ENCODE measurements at regions not wholly inside any gene's neighbourhood (a gene's known extent, or its start where the extent isn't known, plus 50 kb on each side); places are given as distances from the start of the nearest gene placed in this dataset.
"Not testable (repeated sequence)": the region's sequence is repeated elsewhere in the genome, so short reads cannot be mapped to it uniquely, and the experiment has no call there.

DNA sequence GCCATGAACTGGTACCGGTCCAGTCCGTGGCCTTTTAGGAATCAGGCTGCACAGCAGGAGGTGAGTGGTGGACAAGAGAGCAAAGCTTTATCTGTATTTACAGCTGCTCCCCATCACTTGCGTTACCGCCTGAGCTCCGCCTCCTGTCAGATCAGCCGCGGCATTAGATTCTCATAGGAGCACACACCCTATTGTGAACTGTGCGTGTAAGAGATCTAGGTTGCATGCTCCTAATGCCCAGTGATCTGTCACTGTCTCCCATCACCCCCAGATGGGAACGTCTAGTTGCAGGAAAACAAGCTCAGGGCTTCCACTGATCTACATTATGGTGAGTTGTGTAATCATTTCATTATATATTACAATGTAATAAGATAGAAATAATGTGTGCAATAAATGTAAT is 319.9 kb upstream of the NOTCH2NLA start:
- DNase-seq (ENCODE audit: low read depth in 1 of 2, low spot score in 1 of 2); in situ Hi-C loops (cut with HindIII; ENCODE audit: low pct_unique_long_range_greater_than_20kb, low sequenced_read_pairs): not testable (repeated sequence)

DNA sequence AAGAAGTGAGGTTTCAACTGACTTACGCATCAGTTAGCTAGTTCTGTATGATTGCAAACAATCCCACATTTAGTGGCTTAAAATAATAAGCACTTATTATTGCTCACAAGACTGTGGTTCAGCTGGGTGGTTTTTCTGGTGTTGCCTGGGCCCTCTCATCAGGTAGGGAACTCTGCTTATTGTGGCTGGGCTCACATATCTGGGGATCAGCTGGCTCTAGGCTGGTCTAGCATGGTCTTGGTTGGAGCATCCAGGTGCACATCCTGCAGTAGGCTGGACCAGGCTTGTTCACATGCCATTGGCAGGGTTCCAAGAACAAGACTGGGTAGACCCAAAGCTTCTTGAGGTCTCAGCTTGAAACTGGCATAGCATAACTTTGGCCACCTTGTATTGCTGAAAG is 317.4 kb upstream of the NOTCH2NLA start:
- DNase-seq (ENCODE audit: low read depth in 1 of 2, low spot score in 1 of 2); in situ Hi-C loops (cut with HindIII; ENCODE audit: low pct_unique_long_range_greater_than_20kb, low sequenced_read_pairs): not testable (repeated sequence)

DNA sequence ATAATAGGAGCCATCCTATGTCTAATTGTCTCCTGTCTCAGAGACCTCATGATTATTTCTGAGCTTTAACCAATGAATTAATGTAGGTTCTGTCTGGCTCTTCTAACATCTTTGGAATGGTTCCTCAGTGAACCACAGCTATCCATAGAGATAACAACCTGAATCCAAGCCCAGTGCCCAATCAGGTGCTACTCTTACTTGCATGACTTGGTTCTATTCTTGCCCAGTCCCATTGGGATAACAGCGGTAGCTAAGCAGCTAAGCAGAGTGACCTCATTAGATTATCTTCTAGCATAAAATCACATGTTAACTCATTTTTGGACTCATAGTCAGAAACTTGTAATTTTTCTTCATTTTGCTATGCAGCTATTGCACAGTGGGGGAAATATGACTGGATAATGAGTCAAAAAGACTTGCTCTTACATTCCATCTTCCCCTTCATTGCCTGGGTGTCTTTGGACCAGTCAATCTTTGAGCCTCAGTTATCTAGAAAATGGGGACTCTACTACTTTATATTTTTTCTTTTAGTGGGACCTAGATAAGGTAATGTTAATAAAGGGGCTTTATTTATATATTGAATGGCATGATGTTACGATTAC is 309.1 kb upstream of the NOTCH2NLA start:
- DNase-seq (ENCODE audit: low read depth in 1 of 2, low spot score in 1 of 2); in situ Hi-C loops (cut with HindIII; ENCODE audit: low pct_unique_long_range_greater_than_20kb, low sequenced_read_pairs): not testable (repeated sequence)

DNA sequence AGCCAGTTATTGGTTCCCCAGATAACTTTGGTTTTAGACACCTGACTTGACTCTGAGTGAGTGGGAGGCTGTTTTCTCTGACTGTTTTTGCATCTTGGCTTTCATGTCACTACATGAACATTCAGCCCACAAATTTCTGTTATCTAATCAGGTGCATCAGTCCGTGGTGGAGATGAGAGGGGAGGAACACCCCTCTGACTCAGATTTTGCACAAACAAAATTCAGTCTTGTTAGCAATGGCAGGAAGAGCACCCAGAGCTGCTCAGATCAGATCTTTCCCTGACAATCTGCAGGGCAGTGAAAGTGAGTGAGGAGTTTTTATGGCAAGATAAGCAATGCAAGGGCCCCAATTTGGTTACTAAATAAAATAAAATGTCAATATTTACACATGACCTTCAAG is 307.2 kb upstream of the NOTCH2NLA start:
- DNase-seq (ENCODE audit: low read depth in 1 of 2, low spot score in 1 of 2); in situ Hi-C loops (cut with HindIII; ENCODE audit: low pct_unique_long_range_greater_than_20kb, low sequenced_read_pairs): not testable (repeated sequence)

DNA sequence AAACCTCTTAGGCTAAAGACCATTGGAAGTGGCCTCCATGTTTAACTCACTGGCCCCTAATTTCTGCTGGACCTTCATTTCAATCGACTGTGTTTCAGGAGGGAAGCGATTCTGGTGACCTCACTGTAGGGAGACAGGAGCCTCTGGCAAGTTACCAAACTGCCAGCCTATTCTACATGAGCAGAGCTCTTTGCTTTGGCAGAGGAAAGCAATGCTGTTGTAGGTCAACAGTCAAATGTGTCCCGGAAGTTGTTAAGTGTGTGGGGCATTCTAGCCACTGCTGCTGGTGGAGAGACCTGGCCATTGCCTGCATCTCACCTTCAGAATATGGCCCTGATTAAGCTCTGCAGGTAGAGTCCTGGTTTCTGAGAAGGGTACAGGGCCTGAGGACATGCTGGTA is 306.8 kb upstream of the NOTCH2NLA start:
- in situ Hi-C loops (cut with HindIII; ENCODE audit: low pct_unique_long_range_greater_than_20kb, low sequenced_read_pairs); DNase-seq (ENCODE audit: low read depth in 1 of 2, low spot score in 1 of 2): not testable (repeated sequence)

DNA sequence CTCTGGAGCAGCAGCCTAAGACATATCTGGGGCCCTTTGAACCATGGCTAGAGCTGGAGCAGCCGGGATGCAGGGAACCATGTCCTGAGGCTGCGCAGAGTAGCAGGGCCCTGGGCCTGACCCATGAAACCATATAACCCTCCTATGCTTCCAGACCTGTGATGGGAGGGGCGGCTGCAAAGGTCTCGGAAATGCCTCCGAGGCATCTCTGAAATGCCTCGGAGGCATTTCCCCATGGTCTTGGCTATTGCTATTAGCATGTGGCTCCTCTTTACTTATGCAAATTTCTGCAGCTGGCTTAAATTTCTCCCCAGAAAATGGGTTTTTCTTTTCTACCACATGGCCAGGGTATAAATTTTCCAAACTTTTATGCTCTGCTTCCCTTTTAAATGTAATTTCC is 302.1 kb upstream of the NOTCH2NLA start:
- in situ Hi-C loops (cut with HindIII; ENCODE audit: low pct_unique_long_range_greater_than_20kb, low sequenced_read_pairs): not testable (repeated sequence)

DNA sequence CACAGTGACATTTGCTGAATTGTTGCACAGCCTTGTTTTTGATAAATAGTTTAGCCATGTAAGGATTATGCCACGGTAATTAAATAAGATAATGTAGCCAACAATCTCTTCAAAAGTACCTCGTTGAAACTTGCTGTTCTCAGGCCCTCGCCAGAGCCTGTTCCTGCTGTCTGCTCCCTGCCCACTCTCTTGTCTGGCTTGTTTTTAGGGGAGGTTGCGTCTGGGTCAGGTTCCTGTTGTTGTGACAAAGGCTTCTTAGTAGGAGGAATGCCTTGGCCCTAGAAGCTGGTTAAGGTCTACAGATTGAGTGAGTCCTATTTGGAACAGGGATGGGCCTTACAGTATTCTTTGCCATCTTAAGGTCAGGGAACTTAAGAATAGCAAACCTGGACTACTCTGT is 294.0 kb upstream of the NOTCH2NLA start:
- DNase-seq (ENCODE audit: low read depth in 1 of 2, low spot score in 1 of 2); in situ Hi-C loops (cut with HindIII; ENCODE audit: low pct_unique_long_range_greater_than_20kb, low sequenced_read_pairs): not testable (repeated sequence)

More for the DNA sequence above, 302.1 kb upstream of the NOTCH2NLA start:
- not testable (repeated sequence) for DNase-seq (ENCODE audit: low read depth in 1 of 2, low spot score in 1 of 2)

DNA sequence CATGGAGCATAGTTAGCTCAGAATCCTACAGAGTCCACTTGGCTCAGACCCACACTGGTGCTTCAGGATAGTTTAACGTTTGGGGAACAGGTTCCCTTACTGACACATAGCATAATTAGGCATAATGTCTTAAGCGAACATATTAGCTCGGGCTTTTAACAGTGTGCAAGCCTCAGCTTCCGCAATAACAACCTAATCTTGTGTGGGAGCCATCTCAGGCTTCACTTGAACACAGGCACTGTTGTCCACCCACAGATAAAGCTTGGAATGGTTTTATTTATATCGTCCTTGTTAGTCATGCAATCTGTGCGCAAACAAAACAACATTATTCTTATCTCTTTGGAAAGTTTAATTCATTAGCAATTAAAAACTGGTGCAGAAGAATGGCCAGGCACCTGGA is 293.5 kb upstream of the NOTCH2NLA start:
- in situ Hi-C loops (cut with HindIII; ENCODE audit: low pct_unique_long_range_greater_than_20kb, low sequenced_read_pairs): not testable (repeated sequence)

DNA sequence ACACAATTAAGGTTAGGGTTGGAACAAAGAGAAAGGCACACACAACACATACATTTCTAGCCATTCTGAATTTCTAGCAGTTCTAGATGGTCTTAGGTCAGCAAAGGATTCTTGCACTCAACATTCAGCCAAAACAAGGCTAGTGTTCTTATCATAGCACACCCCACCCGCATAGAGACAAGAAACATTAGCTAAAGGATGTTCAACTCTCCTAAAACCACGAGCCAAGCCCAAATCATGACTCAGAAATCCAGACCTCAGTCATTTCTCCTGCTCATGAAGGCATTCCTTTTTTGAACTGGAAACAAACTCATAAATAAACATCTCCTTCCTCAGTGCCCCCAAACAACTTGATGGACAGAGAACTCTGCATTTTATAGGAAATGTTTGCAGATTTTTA is 293.0 kb upstream of the NOTCH2NLA start:
- in situ Hi-C loops (cut with HindIII; ENCODE audit: low pct_unique_long_range_greater_than_20kb, low sequenced_read_pairs); DNase-seq (ENCODE audit: low read depth in 1 of 2, low spot score in 1 of 2): not testable (repeated sequence)

More for the DNA sequence above, 293.5 kb upstream of the NOTCH2NLA start:
- not testable (repeated sequence) for DNase-seq (ENCODE audit: low read depth in 1 of 2, low spot score in 1 of 2)

DNA sequence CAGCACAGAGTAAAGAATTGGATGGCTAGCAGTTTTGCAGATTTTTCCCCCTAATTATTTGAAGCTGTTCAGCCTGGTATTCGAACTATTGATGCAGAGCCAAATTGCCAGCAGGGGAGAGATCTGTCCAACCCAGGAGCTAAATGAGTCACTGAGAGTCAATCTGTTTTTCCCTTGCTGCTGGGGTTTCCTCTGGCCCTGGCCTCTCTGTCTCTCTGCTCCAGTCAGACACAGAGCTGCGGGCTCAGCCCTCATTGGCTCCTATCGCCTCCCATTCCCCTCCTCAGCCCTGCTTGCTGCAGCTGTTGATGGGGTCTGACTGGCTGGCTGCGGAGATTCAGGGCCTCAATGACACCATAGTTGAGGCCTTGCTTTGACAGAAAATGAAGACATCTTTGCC is 284.9 kb upstream of the NOTCH2NLA start:
- in situ Hi-C loops (cut with HindIII; ENCODE audit: low pct_unique_long_range_greater_than_20kb, low sequenced_read_pairs); DNase-seq (ENCODE audit: low read depth in 1 of 2, low spot score in 1 of 2): not testable (repeated sequence)

DNA sequence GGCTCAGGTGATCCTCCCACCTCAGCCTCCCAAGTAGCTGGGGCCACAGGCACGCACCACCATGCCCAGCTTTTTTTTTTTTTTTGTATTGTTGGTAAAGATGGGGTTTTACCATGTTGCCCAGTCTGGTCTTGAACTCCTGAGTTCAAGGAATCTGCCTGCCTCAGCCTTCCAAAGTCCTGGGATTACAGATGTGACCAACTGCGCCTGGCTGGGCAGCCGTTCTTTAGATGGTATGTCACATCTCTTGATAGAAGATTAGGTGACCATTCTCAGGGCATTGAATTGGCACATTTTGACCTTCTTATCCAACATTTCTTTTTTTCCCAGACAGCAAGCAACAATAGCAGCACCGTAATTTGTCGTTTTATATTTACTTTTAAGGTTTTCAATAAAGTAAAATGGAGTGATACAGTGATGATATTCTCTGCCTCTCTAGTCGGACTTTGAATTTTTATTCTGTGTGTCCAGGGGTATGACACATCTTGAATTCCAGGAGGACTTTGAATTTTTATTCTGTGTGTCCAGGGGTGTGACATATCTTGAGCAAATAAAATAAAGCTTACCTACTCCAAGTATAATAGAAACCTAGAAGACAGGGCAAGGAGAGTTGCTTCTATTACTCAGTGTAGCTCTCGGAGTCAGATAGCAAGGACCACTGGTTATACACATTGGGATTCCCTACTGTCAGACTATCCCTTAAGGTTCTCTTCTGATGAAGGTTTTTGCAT is 282.4 kb upstream of the NOTCH2NLA start:
- in situ Hi-C loops (cut with HindIII; ENCODE audit: low pct_unique_long_range_greater_than_20kb, low sequenced_read_pairs); DNase-seq (ENCODE audit: low read depth in 1 of 2, low spot score in 1 of 2): not testable (repeated sequence)

DNA sequence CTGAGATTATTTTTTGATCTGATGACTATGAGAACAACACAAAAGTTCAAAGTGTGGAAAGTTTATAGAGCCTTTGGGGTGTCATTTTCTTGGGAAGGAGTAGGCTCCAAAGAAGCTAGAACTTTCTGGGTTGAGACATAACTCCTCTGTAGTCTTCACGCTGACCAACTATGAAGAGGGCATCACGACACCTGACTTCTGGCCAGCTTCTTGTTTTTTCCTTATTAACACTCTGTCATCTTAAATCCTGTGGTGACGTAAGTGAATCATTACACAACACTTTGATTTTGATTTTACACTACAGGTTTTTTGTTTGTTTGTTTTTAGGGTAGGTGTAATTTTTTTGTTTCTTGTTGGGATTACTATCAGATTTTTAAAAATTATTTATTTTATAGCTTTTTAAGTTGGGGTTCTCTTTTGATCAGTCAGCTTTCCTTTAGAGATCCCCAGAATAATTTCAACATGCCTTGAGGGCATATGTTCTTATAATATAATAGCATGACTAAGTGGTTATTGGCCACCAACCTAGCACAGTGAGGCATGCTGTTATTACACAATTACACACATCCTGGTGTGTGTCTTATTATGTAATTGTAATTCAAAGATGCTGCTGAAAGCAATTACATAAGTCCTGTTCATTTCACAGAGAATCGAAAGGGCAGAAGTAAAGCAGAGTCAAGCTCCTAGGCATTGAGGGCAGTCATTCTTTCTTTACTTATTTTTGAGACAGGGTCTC is 281.6 kb upstream of the NOTCH2NLA start:
- DNase-seq (ENCODE audit: low read depth in 1 of 2, low spot score in 1 of 2); in situ Hi-C loops (cut with HindIII; ENCODE audit: low pct_unique_long_range_greater_than_20kb, low sequenced_read_pairs): not testable (repeated sequence)

DNA sequence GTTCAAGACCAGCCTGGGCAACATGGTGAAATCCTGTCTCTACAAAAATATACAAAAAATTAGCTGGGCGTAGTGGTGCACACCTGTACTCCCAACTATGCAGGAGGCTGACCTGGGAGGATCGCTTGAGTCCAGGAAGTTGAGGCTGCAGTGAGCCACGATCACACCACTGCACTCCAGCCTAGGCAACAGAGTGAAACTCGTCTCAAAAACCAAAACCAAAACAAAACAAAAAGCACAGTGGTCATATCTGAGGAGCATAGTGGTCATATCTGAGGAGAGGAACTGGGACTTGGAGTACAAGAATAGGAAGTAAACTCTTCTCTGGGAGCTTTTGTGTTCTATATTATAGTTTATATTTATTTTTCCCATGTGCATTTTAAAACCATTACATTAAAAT is 275.3 kb upstream of the NOTCH2NLA start:
- in situ Hi-C loops (cut with HindIII; ENCODE audit: low pct_unique_long_range_greater_than_20kb, low sequenced_read_pairs); DNase-seq (ENCODE audit: low read depth in 1 of 2, low spot score in 1 of 2): not testable (repeated sequence)

DNA sequence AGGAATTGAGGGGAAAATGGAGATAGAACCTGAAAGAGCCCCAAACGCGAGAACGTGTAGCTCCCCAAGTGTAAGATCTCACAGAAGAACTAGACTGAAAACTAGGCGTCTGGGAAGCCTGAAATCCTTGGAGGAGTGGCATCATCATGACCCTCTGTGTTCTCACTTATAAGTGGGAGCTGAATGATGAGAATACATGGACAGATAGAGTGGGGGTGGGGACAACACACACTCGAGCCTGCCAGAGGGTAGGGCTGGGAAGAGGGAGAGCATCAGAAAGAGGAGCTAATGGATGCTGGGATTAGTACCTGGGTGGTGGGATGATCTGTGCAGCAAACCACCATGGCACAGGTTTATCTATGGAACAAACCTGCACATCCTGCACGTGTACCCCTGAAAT is 258.7 kb upstream of the NOTCH2NLA start:
- in situ Hi-C loops (cut with HindIII; ENCODE audit: low pct_unique_long_range_greater_than_20kb, low sequenced_read_pairs); DNase-seq (ENCODE audit: low read depth in 1 of 2, low spot score in 1 of 2): not testable (repeated sequence)

DNA sequence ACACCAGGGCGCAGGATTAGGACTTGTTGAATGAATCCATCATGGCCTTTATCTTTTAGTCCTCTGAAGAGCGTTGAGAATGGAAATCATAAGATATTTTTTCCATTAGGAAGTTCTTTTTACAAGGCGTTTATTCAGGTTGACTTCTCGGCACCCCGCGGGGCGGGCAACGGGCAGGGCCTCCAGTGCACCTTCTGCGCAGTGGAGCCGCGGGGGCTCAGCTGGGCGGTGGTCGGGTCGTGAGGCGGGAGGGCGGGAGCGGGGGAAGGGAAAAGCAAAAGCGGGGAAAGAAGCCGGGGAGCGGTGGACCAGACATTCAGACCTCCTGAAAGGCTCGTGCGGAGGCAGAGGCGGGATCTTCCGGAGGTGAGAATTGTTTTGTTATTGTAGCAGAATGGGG is 258.3 kb upstream of the NOTCH2NLA start:
- in situ Hi-C loops (cut with HindIII; ENCODE audit: low pct_unique_long_range_greater_than_20kb, low sequenced_read_pairs); DNase-seq (ENCODE audit: low read depth in 1 of 2, low spot score in 1 of 2): not testable (repeated sequence)

DNA sequence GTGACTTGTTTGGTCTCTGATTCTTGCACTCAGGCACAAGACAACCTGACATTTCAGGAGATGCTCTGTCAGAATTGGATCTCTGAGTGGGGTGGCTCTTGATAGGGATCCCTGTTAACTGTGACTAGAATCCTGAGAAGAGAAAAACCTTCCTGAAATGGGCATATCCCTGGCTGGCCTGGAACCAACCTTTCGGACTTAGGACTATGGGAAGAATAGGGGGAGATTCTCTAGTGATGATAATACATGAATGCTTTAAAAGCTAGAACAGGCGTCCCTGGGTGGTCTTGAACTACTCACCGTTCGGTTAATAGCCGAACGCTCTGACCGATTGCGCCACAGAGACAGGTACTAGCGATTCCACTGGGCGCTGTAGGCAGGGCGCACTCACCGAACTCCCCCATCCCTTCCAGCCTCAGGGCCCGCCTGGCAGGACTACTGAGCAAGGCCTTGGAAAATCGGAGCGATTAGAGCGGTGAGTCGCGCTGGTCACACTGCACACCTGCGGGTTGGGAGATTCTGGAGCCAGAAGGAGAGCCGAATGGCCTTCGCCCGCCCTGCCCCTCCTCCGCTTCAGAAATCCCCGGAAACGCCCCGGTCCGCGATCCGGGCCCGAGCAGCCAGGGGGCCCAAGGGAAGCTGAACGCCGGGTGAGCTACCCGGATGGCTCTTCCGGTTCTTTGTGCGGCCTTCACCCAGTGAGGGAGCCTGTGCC is 257.6 kb upstream of the NOTCH2NLA start:
- in situ Hi-C loops (cut with HindIII; ENCODE audit: low pct_unique_long_range_greater_than_20kb, low sequenced_read_pairs); DNase-seq (ENCODE audit: low read depth in 1 of 2, low spot score in 1 of 2): not testable (repeated sequence)

DNA sequence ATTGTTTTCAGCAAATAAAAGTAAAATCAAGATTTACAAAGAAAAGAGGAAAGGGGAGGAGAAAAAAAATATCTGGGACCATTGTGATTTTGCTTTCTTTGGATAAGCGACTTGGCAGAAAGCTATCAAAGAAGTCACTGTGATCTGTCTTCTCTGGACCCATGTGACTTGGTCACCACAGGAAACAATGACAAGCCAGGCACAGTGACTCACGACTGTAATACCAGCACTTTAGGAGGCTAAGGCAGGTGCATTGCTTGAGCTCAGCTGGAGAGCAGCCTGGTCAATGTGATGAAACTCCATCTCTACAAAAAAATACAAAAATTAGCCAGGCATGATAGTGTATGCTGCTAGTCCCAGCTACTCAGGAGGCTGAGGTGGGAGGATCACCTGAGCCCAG is 255.4 kb upstream of the NOTCH2NLA start:
- in situ Hi-C loops (cut with HindIII; ENCODE audit: low pct_unique_long_range_greater_than_20kb, low sequenced_read_pairs): not testable (repeated sequence)

DNA sequence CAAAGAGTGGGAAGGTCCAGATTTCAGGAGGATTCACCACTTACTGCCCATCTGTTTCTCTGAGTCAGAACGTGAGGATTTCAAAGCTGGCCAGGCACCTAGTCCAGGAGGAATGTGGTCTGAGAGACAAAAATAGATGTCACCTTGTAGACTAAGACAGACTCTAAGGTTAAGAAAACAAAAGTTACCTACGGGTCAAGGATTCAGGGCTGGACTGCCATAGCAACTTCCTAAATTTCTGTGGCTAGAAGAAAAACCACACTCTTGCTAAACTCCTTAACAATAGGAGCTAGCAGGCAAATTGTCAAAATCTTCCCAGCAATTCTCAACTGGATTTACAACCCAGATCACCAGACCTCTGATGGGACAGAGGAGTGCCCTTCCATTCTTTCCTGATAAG is 250.4 kb upstream of the NOTCH2NLA start:
- DNase-seq (ENCODE audit: low read depth in 1 of 2, low spot score in 1 of 2); in situ Hi-C loops (cut with HindIII; ENCODE audit: low pct_unique_long_range_greater_than_20kb, low sequenced_read_pairs): not testable (repeated sequence)

More for the DNA sequence above, 255.4 kb upstream of the NOTCH2NLA start:
- DNase-seq (ENCODE audit: low read depth in 1 of 2, low spot score in 1 of 2): not testable (repeated sequence)

All from T47D (cell line).